Panc1 (cell line): ENCODE measurements at regions not wholly inside any gene's neighbourhood (a gene's known extent, or its start where the extent isn't known, plus 50 kb on each side); places are given as distances from the start of the nearest gene placed in this dataset.

ENCODE experiments used
- POLR2AphosphoS5 ChIP-seq: IDR thresholded peaks from 2 replicates; pipeline ENCODE4 v1.6.1; 2012; ENCODE audit warnings: mild to moderate bottlenecking, low read depth, low read length, moderate library complexity
- SIN3A ChIP-seq: IDR thresholded peaks from 2 replicates; pipeline ENCODE4 v1.6.1; 2012; ENCODE audit warnings: low read depth, mild to moderate bottlenecking, low read length, moderate library complexity, borderline replicate concordance; ENCODE audit not compliant: insufficient read depth
- TCF7L2 ChIP-seq: IDR thresholded peaks from 2 replicates; pipeline ENCODE4 v1.6.1; 2011; ENCODE audit warnings: mild to moderate bottlenecking, low read depth, low read length, inconsistent platforms
- TF ChIP-seq, protein P1 (sequence below): fragments of 450-650 bp; IDR thresholded peaks from 2 replicates; pipeline ENCODE4 v1.5.1; 2017; ENCODE audit warnings: mild to moderate bottlenecking

DNA sequence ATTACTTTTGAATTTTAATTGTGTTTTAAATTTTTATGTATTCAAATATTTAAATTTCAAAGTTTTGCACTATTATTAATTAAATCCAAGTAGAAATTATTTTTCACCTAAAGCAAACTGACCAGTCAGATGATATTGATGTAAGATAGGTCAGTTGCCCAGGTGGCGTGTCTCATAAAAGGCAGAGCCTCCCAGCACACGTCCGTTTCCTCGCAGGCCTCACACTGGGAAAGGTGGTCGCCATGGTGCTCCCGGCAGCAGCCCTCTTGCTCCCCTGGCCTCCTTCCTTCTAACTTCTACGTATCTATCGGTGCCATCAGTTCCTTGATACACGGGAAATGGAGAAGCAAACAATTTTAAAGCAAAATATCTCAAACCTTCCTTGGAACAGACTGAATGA is 516.8 kb downstream of the GALR1 start:
- TF ChIP-seq, protein P1, sequence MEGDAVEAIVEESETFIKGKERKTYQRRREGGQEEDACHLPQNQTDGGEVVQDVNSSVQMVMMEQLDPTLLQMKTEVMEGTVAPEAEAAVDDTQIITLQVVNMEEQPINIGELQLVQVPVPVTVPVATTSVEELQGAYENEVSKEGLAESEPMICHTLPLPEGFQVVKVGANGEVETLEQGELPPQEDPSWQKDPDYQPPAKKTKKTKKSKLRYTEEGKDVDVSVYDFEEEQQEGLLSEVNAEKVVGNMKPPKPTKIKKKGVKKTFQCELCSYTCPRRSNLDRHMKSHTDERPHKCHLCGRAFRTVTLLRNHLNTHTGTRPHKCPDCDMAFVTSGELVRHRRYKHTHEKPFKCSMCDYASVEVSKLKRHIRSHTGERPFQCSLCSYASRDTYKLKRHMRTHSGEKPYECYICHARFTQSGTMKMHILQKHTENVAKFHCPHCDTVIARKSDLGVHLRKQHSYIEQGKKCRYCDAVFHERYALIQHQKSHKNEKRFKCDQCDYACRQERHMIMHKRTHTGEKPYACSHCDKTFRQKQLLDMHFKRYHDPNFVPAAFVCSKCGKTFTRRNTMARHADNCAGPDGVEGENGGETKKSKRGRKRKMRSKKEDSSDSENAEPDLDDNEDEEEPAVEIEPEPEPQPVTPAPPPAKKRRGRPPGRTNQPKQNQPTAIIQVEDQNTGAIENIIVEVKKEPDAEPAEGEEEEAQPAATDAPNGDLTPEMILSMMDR = no peak
- TF ChIP-seq SIN3A (no peak), POLR2AphosphoS5 (no peak), TCF7L2 (no peak)
